GM12865 (cell line): ENCODE measurements at regions not wholly inside any gene's neighbourhood (a gene's known extent, or its start where the extent isn't known, plus 50 kb on each side); places are given as distances from the start of the nearest gene placed in this dataset.
A peak's percentile ranks its signal among the peaks of the same experiment; 100 is the strongest.

Experiments
- DNase-seq: peaks from one replicate; pipeline ENCODE4 v3.0.0; 2010; ENCODE audit warnings: low read depth
- H3K4me3 ChIP-seq: 2 replicates; pipeline ENCODE4 v1.5.1; 2011; ENCODE audit warnings: mild to moderate bottlenecking, low read depth, low read length, control low read depth
- CTCF ChIP-seq: IDR thresholded peaks from 2 replicates; pipeline ENCODE4 v1.5.1; 2011; ENCODE audit warnings: low read length, control low read depth, low read depth, inconsistent platforms; ENCODE audit not compliant: insufficient read depth; ENCODE audit errors: missing control alignments

- no peak for DNase-seq
- no peak for TF ChIP-seq CTCF
- H3K4me3 ChIP-seq, result no peak overlapping the region
These were observed 288.5 kb upstream of the NUDT12 start for GRCh38 chr5:103851091-103851490.

- TF ChIP-seq CTCF, result no peak
- H3K4me3 ChIP-seq, result no peak overlapping the region
- DNase-seq, result peak; percentile 59
These were observed 287.3 kb upstream of the NUDT12 start for GRCh38 chr5:103849934-103850333.

GRCh38 chr5:103847060-103847459 lies 284.5 kb upstream of the NUDT12 start:
- no peak for DNase-seq
- no peak overlapping the region for H3K4me3 ChIP-seq
- no peak for TF ChIP-seq CTCF

- no peak overlapping the region for H3K4me3 ChIP-seq
- DNase-seq, result no peak
- TF ChIP-seq CTCF, result no peak
These were observed 280.3 kb upstream of the NUDT12 start for GRCh38 chr5:103842936-103843335.

- no peak for TF ChIP-seq CTCF
- H3K4me3 ChIP-seq, result no peak overlapping the region
- DNase-seq, result no peak
These were observed 278.0 kb upstream of the NUDT12 start for GRCh38 chr5:103840600-103840999.

GRCh38 chr5:103834216-103834615 lies 271.6 kb upstream of the NUDT12 start:
- DNase-seq, result no peak

More at GRCh38 chr5:103834216-103834615, 271.6 kb upstream of the NUDT12 start:
- H3K4me3 ChIP-seq, result no peak overlapping the region
- TF ChIP-seq CTCF, result no peak
